ENCODE measurements at regions not wholly inside any gene's neighbourhood (a gene's known extent, or its start where the extent isn't known, plus 50 kb on each side); places are given as distances from the start of the nearest gene placed in this dataset.

GRCh38 chr10:128324058-128324827 lies 198.0 kb upstream of the MKI67 start:
- intact Hi-C loops (cut with micrococcal nuclease) = no loop called here

More at GRCh38 chr10:128324058-128324827, 198.0 kb upstream of the MKI67 start:
- ChIA-PET CTCF (no interaction called here), POLR2A (no interaction called here), RAD21 (ENCODE audit: low non-redundant PET in 1 of 2, low total read pairs in 2 of 2, uncharacterized antibody in 2 of 2, unreplicated experiment in 2 of 2) (no interaction called here)
- Histone ChIP-seq H3K4me3 (replicated peaks in 1 of 2; ENCODE audit: low read depth in 1 of 2, low read length in 2 of 2) (no peak overlapping the region), H3K9me2 (ENCODE audit: insufficient read depth) (no peaks in the 10 kb centered on the region), H3K79me2 (ENCODE audit: insufficient read depth, low read length) (no peaks in the 10 kb centered on the region), H3K36me3 (ENCODE audit: control insufficient read depth in 1 of 2, insufficient read depth in 2 of 2, low read length in 2 of 2) (no peaks in the 10 kb centered on the region), H3K4me1 (ENCODE audit: control insufficient read depth in 1 of 2, insufficient read depth in 2 of 2, low read length in 2 of 2) (no peaks in the 10 kb centered on the region), H4K20me1 (ENCODE audit: insufficient read depth) (no peaks in the 10 kb centered on the region), H3K9ac (ENCODE audit: low read length) (no peak overlapping the region), H3K4me2 (ENCODE audit: low read length) (no peak overlapping the region), H3K27ac (ENCODE audit: low read depth, low read length) (no peak overlapping the region), H3K27me3 (ENCODE audit: insufficient read depth, low read length) (0 out of 2 replicates have a peak, but pooled peaks cover 37% of the 10 kb centered on the region), H3K9me3 (ENCODE audit: control insufficient read depth in 1 of 2, insufficient read depth in 1 of 2, low read depth in 1 of 2, low read length in 2 of 2) (no peaks in the 10 kb centered on the region), H2AFZ (ENCODE audit: low read depth, low read length, poor library complexity, severe bottlenecking) (no peak overlapping the region)
- ATAC-seq (peak; percentile 90), DNase-seq (ENCODE audit: low read depth, low spot score) (no peak)
- BruUV-seq (replicated peaks) = no TSS peak
- TF ChIP-seq RAD21 (IDR thresholded peaks at IDR 0.05; ENCODE audit: low read depth) (peak; percentile 58), SP1 (IDR thresholded peaks at IDR 0.05; ENCODE audit: low read depth) (no peak), EGR1 (IDR thresholded peaks at IDR 0.05; ENCODE audit: low read depth) (no peak), CTCF (IDR thresholded peaks at IDR 0.05 in 2 of 3, conservative IDR thresholded peaks at IDR 0.05 in 1 of 3; ENCODE audit: borderline replicate concordance in 1 of 3, insufficient read depth in 1 of 3, low read depth in 2 of 3, low read length in 2 of 3) (0 out of 6 replicates have a peak, but pooled peaks of 2 of the 3 experiments have one; percentile 4 to 8), POLR2A (IDR thresholded peaks at IDR 0.05; ENCODE audit: borderline replicate concordance, extremely low read depth, insufficient read depth, insufficient read length) (no peak), ZNF274 (IDR thresholded peaks at IDR 0.05; ENCODE audit: low read depth, low read length) (no peak)
